ENCODE measurements at regions not wholly inside any gene's neighbourhood (a gene's known extent, or its start where the extent isn't known, plus 50 kb on each side); places are given as distances from the start of the nearest gene placed in this dataset.
A peak's percentile ranks its signal among the peaks of the same experiment; 100 is the strongest.
"Not testable (repeated sequence)": the region's sequence is repeated elsewhere in the genome, so short reads cannot be mapped to it uniquely, and the experiment has no call there.

GRCh38 chr16:79895053-79895916 is 294.7 kb upstream of the MAF start:
- H3K9me3 Mint-ChIP-seq = peaks cover 2% of the 10 kb centered on the region

DNA sequence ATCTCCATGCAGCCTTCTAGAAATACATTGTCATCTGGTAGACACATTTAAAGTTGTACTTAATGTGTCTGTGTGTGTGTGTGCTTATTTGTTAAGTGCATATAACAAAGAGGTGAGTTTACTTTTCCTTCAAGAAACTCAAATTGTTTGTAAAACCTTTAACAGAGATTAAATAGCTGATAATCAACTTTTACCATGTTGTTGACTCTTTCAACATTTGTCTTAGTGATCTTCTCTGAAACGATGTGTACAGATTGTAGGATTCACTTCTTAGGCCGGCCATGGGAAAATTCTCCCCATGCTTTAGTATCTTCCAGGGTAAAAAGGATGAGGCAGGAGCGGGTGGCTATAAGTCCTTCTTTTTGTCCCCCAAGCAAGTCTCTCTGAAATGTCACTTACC is 292.9 kb upstream of the MAF start:
- no peak for ATAC-seq (replicated peaks)
- Mint-ChIP-seq H3K4me1 (no peaks in the 10 kb centered on the region), H3K27me3 (no peaks in the 10 kb centered on the region), H3K36me3 (ENCODE audit: low read depth) (no peaks in the 10 kb centered on the region), H3K9me3 (no peaks in the 10 kb centered on the region), H3K27ac (no peak overlapping the region), H3K4me3 (no peak overlapping the region)

More at GRCh38 chr16:79895053-79895916, 294.7 kb upstream of the MAF start:
- Mint-ChIP-seq H3K27me3 (peaks cover 2% of the 10 kb centered on the region), H3K4me3 (no peak overlapping the region), H3K4me1 (no peaks in the 10 kb centered on the region), H3K36me3 (ENCODE audit: low read depth) (no peaks in the 10 kb centered on the region), H3K27ac (no peak overlapping the region)
- ATAC-seq (replicated peaks) = no peak

DNA sequence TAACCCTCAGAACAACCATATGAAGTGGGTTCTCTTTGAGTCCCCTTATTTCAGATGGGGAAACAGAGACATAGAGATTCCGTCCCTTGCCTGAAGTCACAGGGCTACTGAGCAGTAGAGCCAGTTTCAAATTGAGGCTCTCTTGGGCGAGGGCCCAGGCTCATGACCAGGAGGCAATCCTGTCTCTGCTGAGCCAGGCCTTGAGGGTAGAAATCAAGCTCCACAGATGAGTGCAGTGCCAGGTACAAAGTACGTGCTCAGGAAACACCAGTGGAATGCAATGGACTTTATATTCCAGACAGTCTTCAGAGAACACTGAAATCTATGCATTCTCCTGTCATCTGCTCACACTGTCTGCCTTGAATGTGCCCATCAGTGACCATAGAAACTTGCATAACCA is 291.7 kb upstream of the MAF start:
- H3K4me3 Mint-ChIP-seq = no peak overlapping the region
- no peaks in the 10 kb centered on the region for H3K36me3 Mint-ChIP-seq (ENCODE audit: low read depth)
- H3K4me1 Mint-ChIP-seq = no peaks in the 10 kb centered on the region
- no peak for ATAC-seq (replicated peaks)
- no peaks in the 10 kb centered on the region for H3K9me3 Mint-ChIP-seq
- H3K27me3 Mint-ChIP-seq = no peaks in the 10 kb centered on the region
- H3K27ac Mint-ChIP-seq = no peak overlapping the region

GRCh38 chr16:79891458-79891857 is 290.9 kb upstream of the MAF start:
- H3K4me1 Mint-ChIP-seq = no peaks in the 10 kb centered on the region
- ATAC-seq (replicated peaks) = no peak
- H3K9me3 Mint-ChIP-seq = no peaks in the 10 kb centered on the region
- no peak overlapping the region for H3K4me3 Mint-ChIP-seq
- H3K27me3 Mint-ChIP-seq = no peaks in the 10 kb centered on the region
- H3K27ac Mint-ChIP-seq = no peak overlapping the region
- H3K36me3 Mint-ChIP-seq (ENCODE audit: low read depth) = no peaks in the 10 kb centered on the region

DNA sequence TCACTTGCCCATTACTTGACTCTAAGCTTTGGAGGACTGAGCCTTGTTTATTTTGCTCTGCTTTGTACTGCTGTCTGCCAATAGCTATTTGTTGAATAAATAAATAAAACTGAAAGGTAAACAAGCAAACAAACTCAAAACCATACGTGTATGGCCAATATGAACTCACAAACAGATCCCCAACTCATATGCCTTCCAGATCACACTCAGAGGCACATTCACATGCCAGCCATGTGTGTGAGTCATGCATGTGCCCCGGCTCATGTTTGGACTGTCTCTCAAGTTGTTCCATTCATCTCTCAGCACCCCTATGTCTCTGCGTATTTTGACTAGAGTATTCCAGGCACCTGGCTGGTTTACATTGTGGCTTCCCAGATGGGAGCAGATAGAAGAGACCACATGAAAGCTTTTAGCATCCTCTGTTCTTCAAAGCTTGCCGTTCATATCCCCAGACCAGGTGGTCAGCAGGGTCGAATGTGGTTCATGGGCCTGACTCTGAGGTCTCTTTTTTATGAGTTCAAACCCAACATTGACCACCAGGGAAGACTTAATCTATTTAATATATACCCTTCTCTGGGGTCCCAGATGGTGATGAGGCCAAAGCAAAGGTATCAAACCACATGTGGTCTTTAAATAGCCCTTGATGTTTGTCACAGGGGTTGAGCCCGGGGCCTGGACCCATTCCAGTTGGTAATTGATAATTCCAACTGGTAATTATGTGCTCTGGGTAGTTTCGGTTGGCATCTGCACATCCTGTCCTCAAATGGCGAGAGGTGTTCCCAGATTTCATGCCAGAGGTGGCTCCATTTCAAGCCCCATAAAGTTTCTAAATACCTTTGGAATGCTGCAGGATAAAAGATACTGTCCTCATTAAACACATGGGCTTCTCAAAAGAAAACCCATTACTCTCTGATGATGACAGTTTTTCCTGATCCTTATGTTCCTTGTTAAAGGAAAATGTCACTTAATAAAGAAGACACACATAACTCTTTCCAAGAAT is 287.3 kb upstream of the MAF start:
- H3K27ac Mint-ChIP-seq = no peak overlapping the region
- no peak overlapping the region for H3K4me3 Mint-ChIP-seq
- H3K4me1 Mint-ChIP-seq = no peaks in the 10 kb centered on the region
- H3K36me3 Mint-ChIP-seq (ENCODE audit: low read depth) = no peaks in the 10 kb centered on the region
- no peaks in the 10 kb centered on the region for H3K27me3 Mint-ChIP-seq
- ATAC-seq (replicated peaks) = no peak
- H3K9me3 Mint-ChIP-seq = no peaks in the 10 kb centered on the region

- no peak for ATAC-seq (replicated peaks)
- Mint-ChIP-seq H3K9me3 (no peaks in the 10 kb centered on the region), H3K4me1 (no peaks in the 10 kb centered on the region), H3K27me3 (no peaks in the 10 kb centered on the region), H3K27ac (no peak overlapping the region), H3K4me3 (no peak overlapping the region), H3K36me3 (ENCODE audit: low read depth) (no peaks in the 10 kb centered on the region)
These were observed 284.8 kb upstream of the MAF start for GRCh38 chr16:79885320-79885719.

DNA sequence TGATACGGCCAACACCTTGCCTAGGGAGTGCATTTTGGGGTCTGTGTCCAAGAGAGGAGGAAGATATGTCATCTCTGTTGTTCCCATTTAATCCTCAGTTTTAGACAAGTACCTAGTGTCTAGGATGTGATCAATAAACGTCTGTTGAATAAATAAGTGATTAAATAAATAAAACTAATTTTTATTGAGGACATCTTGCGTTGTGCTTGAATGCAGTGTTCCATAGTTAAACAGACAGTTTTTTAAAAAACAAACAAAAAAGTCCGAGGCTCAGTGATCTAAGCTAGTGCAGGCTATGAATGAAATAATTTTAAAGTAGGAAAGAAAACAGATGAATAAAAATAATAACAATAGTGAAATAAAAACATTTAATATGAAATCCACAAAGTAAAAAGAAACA is 283.0 kb upstream of the MAF start:
- Mint-ChIP-seq H3K9me3 (no peaks in the 10 kb centered on the region), H3K4me3 (no peak overlapping the region), H3K36me3 (ENCODE audit: low read depth) (no peaks in the 10 kb centered on the region), H3K27me3 (peaks cover 3% of the 10 kb centered on the region), H3K27ac (no peak overlapping the region), H3K4me1 (no peaks in the 10 kb centered on the region)
- ATAC-seq (replicated peaks) = no peak

GRCh38 chr16:79882340-79883005 is 281.9 kb upstream of the MAF start:
- Mint-ChIP-seq H3K4me3 (no peak overlapping the region), H3K27me3 (peaks cover 5% of the 10 kb centered on the region), H3K4me1 (no peaks in the 10 kb centered on the region), H3K27ac (no peak overlapping the region), H3K36me3 (ENCODE audit: low read depth) (no peaks in the 10 kb centered on the region), H3K9me3 (no peaks in the 10 kb centered on the region)
- no peak for ATAC-seq (replicated peaks)

- not testable (repeated sequence) for H3K27me3 Mint-ChIP-seq; ATAC-seq (replicated peaks); H3K27ac Mint-ChIP-seq; H3K4me1 Mint-ChIP-seq; H3K36me3 Mint-ChIP-seq (ENCODE audit: low read depth); H3K9me3 Mint-ChIP-seq; H3K4me3 Mint-ChIP-seq
These were observed 280.6 kb upstream of the MAF start for GRCh38 chr16:79881107-79881506.

DNA sequence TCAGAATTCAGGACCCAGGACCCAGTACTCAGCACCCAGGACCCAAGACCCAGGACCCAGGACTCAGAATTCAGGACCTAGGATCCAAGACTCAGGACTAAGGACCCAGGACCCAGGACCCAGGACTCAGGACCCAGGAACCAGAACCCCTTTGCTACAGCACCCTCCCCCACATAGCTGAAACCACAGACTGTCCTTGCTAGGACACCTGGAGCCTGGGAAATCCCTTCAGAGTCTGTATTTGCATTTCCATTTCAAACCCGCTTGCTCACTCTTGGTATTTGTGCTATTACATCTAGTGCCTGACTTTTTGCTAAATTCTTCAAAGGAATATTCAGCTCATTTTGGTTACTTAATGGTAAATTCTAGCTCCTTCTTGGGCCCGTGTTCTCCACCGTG is 275.8 kb upstream of the MAF start:
- H3K9me3 Mint-ChIP-seq = no peaks in the 10 kb centered on the region

GRCh38 chr16:79874391-79874790 is 273.9 kb upstream of the MAF start:
- H3K9me3 Mint-ChIP-seq = no peaks in the 10 kb centered on the region
- no peaks in the 10 kb centered on the region for H3K4me1 Mint-ChIP-seq
- no peak overlapping the region for H3K27ac Mint-ChIP-seq
- no peak overlapping the region for H3K4me3 Mint-ChIP-seq
- ATAC-seq (replicated peaks) = no peak
- peaks cover 8% of the 10 kb centered on the region for H3K27me3 Mint-ChIP-seq
- H3K36me3 Mint-ChIP-seq (ENCODE audit: low read depth) = no peaks in the 10 kb centered on the region

More for the DNA sequence above, 275.8 kb upstream of the MAF start:
- H3K27me3 Mint-ChIP-seq = peaks cover 5% of the 10 kb centered on the region
- peak; percentile 21 for ATAC-seq (replicated peaks)
- no peaks in the 10 kb centered on the region for H3K36me3 Mint-ChIP-seq (ENCODE audit: low read depth)
- H3K4me1 Mint-ChIP-seq = no peaks in the 10 kb centered on the region
- H3K4me3 Mint-ChIP-seq = no peak overlapping the region
- no peak overlapping the region for H3K27ac Mint-ChIP-seq

DNA sequence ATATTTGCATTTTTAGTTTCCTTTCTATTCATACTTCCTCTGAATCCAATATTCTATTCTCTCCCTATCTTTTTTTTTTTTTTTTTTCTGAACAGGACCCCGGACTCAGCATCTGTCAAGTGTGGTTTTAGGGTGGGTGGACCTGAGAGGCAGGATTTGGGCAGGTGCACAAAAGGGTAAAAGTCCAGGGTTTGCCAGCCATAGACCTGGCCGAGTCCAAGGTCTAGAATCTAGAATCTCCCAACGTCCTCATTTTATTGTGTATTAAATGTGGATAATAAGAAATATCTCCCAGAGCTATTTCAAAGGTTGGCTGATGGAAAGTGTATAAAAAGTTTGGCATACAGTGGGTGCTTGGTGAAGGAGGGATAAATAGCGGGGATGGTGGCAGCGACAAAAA is 273.3 kb upstream of the MAF start:
- H3K4me1 Mint-ChIP-seq = no peaks in the 10 kb centered on the region
- no peaks in the 10 kb centered on the region for H3K9me3 Mint-ChIP-seq
- no peak for ATAC-seq (replicated peaks)
- peaks cover 8% of the 10 kb centered on the region for H3K27me3 Mint-ChIP-seq
- no peak overlapping the region for H3K4me3 Mint-ChIP-seq
- H3K36me3 Mint-ChIP-seq (ENCODE audit: low read depth) = no peaks in the 10 kb centered on the region
- H3K27ac Mint-ChIP-seq = no peak overlapping the region

GRCh38 chr16:79871906-79872305 is 271.4 kb upstream of the MAF start:
- Mint-ChIP-seq H3K9me3 (peaks cover 3% of the 10 kb centered on the region), H3K27me3 (peaks cover 13% of the 10 kb centered on the region), H3K4me3 (no peak overlapping the region), H3K4me1 (no peaks in the 10 kb centered on the region), H3K36me3 (ENCODE audit: low read depth) (no peaks in the 10 kb centered on the region), H3K27ac (no peak overlapping the region)
- no peak for ATAC-seq (replicated peaks)

- Mint-ChIP-seq H3K36me3 (ENCODE audit: low read depth) (no peaks in the 10 kb centered on the region), H3K27ac (no peak overlapping the region), H3K4me1 (no peaks in the 10 kb centered on the region), H3K9me3 (peaks cover 6% of the 10 kb centered on the region), H3K27me3 (peaks cover 16% of the 10 kb centered on the region), H3K4me3 (no peak overlapping the region)
- no peak for ATAC-seq (replicated peaks)
These were observed 269.7 kb upstream of the MAF start for GRCh38 chr16:79870016-79870886.
